HG03442 (cell line): ENCODE measurements at regions not wholly inside any gene's neighbourhood (a gene's known extent, or its start where the extent isn't known, plus 50 kb on each side); places are given as distances from the start of the nearest gene placed in this dataset.
"Not testable (repeated sequence)": the region's sequence is repeated elsewhere in the genome, so short reads cannot be mapped to it uniquely, and the experiment has no call there.

ENCODE experiments used
- ATAC-seq: cut with Tn5 transposase; IDR thresholded peaks from one replicate; pipeline ENCODE4 v1.9.1; 2021; ENCODE audit warnings: mild to moderate bottlenecking, moderate library complexity; ENCODE audit not compliant: unreplicated experiment

DNA sequence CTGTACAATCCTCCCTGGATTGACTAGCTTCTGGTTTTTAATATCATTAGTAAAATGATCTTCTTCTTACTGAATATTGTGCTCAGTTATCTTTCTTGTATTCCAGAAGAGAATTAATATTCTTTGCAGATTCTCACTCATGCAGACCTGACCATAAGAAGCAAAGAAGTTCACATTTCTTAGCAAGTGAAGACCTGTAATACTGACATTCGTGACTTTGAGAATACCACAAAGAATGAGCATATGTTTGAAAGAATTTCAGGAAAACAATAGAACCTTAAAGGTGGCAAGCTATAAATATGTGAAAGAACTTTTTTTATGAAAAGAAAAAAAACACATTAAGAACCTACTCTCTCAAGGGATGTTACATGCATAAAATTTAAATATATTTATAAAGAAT is 371.6 kb downstream of the JRKL start:
- no peak for ATAC-seq

GRCh38 chr11:96763244-96763643 is 373.4 kb downstream of the JRKL start:
- ATAC-seq, result no peak

GRCh38 chr11:96778272-96778671 is 388.5 kb downstream of the JRKL start:
- no peak for ATAC-seq

DNA sequence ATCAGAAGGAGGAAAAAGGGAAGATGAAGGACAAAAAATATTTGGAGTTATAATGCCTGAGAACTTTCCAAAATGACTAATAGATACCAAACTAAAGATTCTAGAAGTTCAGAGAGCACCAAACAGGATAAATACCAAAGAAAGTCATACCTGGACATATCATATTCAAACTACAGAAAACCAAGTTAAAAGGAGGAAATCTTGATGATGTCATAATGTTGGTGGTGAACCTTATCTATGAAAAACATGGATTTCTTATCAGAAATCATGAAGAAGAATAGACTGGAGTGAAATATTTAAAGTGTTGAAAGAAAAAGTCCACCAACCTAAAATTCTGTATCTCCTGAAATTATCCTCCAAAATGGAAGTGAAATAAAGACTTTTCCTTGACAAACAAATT is 389.2 kb downstream of the JRKL start:
- no peak for ATAC-seq

DNA sequence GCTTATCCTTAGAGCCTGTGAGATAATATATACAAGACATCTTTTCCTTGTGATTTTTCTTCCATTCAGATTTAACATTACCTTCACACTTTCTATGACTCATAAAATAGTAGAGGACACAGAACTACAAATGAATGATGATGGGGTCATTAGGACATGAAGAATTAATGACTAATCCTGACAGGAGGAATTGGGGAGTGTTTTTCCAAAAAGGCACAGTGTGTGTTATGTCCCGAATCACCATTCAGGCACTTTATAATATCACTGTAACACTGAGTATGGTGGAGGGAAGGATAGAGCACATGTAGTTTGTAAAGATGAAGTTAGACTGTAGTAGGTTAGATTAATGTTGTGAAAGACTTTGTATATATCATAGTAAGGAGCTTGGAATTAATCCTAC is 391.3 kb downstream of the JRKL start:
- ATAC-seq, result no peak

- no peak for ATAC-seq
Measured at GRCh38 chr11:96782632-96783031, 392.8 kb downstream of the JRKL start.

DNA sequence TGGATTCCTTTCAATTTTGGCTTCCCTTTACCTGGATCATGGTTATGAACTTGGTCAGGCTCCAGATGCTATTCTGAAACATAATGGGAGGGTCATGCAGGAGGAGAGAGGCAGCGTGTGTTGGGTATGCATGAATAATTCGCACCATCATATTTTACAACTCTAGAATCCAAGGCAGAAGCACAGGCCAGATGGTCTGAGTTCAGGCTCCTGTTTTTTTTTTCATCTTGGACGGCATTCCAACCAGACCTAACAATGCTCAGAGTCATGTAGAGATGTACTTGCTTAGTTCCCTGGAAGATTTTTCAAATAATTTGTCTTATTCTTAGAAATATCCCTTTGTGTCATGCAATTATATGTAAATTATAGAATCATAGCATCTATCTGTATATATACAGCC is 393.5 kb downstream of the JRKL start:
- no peak for ATAC-seq

DNA sequence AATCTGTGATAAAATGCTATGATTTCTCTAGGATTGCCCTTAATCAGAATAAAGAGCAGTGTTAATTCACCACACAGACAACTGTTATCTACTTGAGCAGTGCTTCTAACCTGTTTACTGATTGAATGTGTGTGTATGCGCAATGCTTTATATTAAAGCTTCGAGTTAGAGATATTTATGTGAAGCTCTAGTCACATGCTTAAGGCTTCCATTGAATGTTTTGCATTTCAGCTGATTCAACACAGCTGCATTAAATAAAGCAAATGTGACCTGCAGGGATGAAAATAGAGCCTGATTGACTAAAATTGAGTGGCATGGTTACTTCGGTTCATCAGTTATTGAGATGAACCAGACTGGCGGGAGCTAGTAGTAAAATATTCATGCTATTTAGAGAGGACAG is 395.3 kb downstream of the JRKL start:
- no peak for ATAC-seq

GRCh38 chr11:96794152-96794551 is 404.3 kb downstream of the JRKL start:
- ATAC-seq, result no peak

DNA sequence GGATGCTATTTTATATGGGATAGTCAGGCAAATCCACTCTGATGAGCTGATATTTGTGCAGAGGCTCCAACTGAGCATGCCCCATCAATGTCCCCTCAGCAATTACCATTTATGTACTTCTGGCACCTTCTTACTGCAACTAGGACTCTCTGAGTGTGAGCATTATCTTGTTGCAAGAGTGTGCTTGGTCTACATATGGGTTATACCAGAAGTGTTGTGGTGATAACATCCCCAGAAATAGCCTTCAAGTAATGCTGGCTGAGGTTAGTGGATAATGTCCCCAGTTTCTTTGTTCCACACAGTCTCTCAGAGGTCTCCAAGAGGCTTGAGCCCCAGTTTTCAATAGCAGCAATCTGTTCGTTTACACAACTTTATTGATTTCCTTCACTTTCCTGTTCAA is 408.6 kb downstream of the JRKL start:
- no peak for ATAC-seq

GRCh38 chr11:96815236-96815635 is 425.4 kb downstream of the JRKL start:
- no peak for ATAC-seq

DNA sequence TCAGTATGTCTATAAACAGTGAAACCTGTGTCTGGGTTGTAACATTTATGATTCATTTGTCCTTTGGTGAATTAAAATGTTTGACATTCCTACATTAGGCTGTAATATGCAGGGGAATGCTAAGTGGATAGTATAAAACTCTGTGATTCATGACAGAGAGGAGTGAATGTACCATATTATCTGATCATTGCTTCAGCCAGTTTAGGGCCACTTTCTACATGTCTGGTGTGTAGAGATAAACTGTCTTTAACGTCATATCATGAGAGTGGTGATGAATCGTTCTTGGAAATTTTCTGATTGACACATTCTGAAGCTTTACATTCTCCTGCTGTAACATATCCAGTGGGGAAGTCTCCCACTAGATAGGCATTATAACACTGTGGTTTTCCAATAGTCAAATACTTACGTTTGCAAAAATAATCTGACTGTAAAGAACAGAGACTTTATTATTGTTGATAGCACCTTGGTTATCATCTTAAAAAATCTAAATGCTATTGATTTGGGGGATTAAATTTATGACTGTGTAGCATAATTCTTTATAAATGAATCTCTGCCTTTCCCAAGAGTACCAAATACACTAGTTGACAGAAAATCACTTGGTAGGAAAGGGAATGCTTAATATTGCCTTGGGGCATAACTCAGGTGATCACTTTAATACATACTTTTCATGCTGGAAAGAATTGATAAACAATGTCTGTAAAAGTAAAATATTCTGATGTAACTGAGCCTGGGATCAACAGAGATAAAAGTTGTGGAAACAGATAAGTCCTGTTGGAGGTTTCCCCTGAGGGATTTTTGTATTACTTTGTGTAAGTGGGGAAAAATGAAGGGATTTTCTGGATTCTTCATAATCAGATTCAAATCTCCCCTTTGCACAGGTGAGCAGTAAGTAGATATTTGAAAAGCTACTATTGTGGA is 427.9 kb downstream of the JRKL start:
- no peak for ATAC-seq

DNA sequence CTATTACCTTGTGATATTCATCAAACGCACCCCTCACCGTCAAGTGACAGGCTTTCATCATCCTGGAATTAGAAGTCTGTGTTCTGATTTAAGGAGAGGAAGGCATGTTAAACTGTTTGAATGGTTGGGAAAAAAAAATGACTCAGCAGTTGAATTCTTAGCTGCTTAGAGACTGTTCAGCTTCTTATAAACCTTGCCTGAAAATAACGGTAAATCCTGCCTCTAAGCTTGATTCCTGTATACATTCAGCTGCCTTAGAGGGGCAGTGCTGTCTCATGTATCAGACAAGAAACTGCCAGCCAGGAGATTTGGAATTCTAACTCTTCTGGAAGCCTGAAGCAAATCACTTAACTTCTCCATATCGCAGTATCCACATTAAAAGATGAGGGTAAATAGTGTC is 437.4 kb downstream of the JRKL start:
- no peak for ATAC-seq

- no peak for ATAC-seq
Measured at GRCh38 chr11:96841792-96842191, 452.0 kb downstream of the JRKL start.

GRCh38 chr11:96842731-96843130 is 452.9 kb downstream of the JRKL start:
- no peak for ATAC-seq

GRCh38 chr11:96854425-96854824 is 464.6 kb downstream of the JRKL start:
- no peak for ATAC-seq

DNA sequence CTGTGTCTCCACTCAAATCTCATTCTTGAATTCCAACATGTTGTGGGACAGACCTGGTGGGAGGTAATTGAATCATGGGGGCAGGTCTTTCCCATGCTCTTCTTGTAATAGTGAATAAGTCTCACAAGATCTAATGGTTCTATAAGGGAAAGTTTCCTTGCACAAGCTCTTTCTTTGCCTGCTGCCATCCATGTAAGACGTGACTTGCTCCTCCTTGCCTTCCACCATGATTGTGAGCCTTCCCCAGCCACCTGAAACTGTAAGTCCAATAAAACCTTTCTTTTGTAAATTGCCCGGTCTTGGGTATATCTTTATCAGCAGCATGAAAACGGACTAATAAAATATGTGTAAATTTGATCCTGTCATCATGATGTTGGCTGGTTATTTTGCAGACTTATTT is 471.9 kb downstream of the JRKL start:
- not testable (repeated sequence) for ATAC-seq

GRCh38 chr11:96863520-96863919 is 473.7 kb downstream of the JRKL start:
- ATAC-seq, result no peak

DNA sequence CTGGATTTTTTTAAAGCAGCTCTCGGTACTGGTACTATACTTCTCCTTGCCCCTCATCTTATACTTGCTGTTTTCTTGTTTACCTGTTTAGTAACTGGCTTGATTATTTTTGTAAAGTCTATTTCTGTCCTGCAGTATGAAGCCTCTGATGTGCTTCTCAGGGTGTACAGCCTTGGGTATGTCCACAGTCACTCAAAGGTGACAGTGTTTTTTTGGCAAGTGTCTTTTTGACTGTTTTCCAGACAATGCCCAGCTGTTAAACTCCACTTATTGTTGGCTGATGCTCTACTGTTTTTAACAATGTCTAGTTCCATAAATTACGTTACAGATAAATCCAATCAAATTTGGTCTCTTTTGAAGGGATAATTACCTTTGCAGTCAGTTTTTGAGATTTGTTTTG is 475.2 kb downstream of the JRKL start:
- no peak for ATAC-seq

- ATAC-seq, result no peak
Measured at GRCh38 chr11:96869207-96869606, 479.4 kb downstream of the JRKL start.

DNA sequence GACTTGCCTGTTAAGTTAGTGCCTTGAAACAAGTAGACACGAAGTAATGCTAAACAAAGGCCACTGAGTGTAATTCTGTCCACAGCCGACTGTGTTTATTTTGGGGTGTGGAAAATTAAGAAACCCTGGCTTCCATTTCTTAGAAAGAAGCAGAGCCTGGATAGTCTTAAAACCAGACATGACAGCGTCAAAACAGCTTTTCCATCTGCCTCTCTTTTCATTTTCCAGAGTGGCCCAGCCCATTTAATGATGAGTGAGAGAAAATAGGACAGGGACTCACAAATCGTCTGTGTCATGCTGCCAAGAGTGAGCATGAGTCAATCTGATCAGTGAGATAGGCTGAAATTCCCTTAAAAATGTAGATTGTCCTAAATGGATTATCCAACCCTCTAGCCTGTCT is 485.9 kb downstream of the JRKL start:
- no peak for ATAC-seq

DNA sequence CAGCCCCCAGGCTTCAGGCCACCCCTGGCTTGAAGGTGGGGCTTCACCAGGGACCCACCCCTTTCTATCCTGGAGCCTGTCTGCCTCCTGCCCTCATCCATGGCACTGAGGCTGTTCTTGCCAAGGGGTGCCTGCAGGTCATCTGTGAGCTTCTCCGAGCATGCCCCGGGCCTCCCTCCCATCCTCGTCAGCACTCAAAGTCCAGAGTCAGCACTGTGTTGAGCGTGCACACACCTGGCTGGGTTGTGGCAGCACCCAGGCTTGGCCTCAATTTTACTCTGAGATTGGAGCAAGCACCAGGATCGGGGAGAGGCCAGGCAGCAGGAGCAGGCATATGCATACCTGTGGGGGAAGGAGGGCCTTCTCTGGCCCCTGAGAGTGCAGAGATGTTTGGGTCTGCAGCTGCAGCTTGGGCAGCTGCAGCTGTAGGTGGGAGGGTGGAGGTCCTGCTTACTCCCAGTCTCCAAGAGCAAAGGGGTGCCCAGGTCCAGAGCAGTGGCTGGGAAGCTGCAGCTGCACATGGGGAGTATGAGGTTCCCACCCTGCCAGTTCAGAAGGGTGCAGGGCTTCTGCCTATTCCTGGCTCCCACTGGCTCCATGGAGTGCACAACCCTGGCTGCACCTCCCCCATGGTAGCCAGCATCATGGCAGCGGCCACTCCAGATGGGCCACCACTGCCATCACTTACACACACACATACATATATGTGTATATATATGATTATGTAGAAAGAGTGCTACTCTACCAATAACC is 488.7 kb downstream of the JRKL start:
- no peak for ATAC-seq
